GM18505 (cell line): ENCODE measurements at regions not wholly inside any gene's neighbourhood (a gene's known extent, or its start where the extent isn't known, plus 50 kb on each side); places are given as distances from the start of the nearest gene placed in this dataset.

Experiments used
- ATAC-seq: cut with Tn5 transposase; IDR thresholded peaks from one replicate; pipeline ENCODE4 v1.9.1; 2021; ENCODE audit not compliant: unreplicated experiment
- POLR2A ChIP-seq: IDR thresholded peaks from 4 replicates; pipeline ENCODE4 v1.6.1; 2011; ENCODE audit warnings: borderline replicate concordance; ENCODE audit not compliant: insufficient read depth, insufficient read length; ENCODE audit errors: extremely low read depth

DNA sequence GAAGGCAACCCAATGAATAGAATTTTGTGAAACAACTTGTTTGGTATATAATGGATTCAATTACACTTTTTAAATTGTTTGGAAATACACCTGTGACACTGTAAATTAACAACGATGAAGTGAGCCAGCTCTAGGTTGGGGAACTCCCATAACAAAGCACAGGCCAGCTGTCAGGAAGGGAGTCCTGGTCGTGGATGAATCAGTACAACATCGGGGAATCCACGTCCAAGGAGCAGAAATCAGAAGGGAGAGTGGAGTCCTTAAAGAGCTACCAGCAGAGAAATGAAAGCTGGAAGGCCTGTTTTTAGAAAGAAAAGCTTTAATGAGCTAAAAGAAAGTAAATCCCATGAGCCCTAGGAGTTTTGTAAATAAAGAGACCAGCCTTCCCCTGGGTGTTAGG is 223.1 kb upstream of the SLC35B3 start:
- ATAC-seq: no peak
- no peak for TF ChIP-seq POLR2A

DNA sequence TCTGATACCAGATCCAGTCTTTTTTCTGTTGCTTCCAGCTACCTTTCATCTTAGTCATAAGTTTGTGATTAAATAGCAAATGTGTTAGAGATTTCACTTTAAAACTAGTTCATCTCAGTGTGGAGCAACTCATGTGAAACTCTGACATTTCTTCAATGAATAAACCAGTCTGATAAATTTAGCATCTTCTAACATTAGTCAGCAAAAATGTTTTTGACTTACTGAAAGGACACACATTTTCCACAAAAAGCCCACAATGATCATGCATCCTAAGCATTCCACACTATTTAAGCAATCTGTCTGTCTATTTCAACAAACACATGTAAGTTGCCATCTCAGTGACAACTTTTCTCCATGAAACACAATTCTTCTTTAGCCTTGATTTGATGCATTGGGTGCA is 222.2 kb upstream of the SLC35B3 start:
- no peak for TF ChIP-seq POLR2A
- ATAC-seq: no peak

DNA sequence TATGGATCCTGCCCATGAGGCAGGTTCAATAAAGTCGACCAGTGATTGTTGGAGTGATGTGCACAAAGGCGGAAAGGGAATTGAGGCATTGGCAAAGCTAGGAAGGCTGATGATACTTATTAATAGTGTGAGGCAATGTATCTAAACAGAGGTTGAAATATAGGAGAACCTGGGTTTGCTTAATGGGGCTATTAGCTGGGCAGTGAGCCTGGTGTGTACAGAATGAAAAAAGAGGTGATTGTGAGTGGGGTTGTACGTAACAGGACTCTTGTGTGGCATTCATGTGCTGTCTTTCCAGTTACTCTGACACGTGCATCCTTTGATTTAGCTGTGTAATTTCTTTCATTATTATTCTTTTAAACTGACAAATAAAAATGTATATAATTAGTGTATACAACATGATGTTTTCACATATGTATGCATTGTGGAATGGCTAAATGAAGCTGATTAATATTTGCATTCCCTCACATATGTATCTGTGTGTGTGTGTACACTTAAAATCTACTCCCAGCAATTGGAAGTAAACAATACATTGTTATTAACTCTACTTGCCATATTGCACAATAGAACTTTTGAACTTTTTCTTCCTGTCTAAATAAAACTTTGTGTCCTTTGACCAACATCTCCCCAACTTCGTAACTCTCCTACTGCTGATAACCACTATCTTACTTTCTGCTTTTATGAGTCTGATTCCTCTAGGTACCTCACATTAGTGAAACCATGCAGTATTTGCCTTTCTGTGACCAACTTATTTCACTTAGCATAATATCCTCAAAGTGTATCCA is 220.5 kb upstream of the SLC35B3 start:
- TF ChIP-seq POLR2A: no peak

DNA sequence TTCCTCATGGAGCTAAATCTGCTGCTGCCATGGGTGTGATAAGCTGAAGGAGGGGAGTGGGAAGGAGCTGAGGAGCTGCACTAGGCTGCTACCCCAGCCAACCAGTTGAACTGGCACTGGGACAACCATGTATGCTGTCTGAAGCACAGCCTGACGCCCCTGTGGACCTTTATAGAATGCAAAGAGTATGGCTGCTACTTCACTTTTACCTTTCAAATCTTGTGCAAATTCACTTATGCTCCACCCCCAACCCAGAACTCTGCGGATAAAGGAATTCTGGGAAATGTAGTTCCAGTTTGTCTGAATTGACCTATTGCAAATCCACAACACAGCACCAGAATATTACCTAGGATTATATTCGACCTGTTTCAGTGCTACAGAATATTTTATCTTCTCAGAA is 217.4 kb upstream of the SLC35B3 start:
- TF ChIP-seq POLR2A: no peak
- no peak for ATAC-seq

More for the DNA sequence above, 220.5 kb upstream of the SLC35B3 start:
- no peak for ATAC-seq

DNA sequence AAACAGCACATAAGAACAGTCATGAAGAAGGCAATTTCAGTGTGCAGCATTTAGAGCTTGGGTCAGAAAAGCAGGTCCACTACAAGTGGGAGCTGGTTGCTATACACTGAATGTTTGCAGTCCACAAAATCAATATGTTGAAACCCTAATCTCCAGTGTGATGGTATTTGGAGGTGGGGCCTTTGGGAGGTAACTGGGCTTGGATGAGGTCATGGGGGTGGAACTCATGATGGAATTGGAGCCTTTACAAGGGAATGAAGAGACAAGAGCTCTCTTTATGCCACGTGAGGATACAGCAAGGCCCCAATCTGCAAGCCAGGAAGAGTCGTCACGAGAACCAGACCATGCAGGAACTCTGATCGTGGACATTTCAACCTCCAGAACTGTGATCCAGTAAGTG is 216.7 kb upstream of the SLC35B3 start:
- ATAC-seq: no peak
- TF ChIP-seq POLR2A: no peak

DNA sequence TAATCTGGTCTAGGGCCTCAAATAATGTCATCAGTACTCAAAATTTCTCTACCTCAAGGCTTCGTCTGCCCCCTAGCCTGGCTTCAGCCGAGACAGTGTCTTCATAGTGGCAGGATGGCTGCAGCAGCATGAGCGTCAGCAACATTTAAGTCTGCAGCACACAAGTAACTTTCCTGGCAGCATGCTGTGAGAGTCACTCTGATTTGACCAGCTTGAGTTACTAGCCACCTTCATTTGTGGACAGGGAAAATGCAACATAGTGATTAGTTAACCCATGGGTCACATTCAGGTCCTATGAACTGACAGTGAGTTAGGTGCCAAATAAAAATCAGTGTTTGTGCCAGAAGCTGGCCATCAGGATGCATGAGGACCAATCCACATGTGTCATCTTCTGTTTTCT is 209.9 kb upstream of the SLC35B3 start:
- TF ChIP-seq POLR2A: no peak
- no peak for ATAC-seq

DNA sequence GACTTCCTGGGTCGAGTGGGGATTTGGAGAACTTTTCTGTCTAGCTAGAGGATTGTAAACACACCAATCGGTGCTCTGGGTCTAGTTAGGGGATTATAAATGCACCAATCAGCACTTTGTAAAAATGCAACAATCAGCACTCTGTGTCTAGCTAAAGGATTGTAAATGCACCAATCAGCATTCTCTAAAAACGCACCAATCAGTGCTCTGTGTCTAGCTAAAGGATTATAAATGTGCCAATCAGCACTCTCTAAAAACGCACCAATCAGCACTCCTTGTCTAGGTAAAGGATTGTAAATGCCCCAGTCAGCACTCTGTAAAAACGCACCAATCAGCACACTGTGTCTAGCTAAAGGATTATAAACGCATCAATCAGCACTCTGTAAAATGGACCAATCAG is 209.0 kb upstream of the SLC35B3 start:
- no peak for TF ChIP-seq POLR2A
- no peak for ATAC-seq

DNA sequence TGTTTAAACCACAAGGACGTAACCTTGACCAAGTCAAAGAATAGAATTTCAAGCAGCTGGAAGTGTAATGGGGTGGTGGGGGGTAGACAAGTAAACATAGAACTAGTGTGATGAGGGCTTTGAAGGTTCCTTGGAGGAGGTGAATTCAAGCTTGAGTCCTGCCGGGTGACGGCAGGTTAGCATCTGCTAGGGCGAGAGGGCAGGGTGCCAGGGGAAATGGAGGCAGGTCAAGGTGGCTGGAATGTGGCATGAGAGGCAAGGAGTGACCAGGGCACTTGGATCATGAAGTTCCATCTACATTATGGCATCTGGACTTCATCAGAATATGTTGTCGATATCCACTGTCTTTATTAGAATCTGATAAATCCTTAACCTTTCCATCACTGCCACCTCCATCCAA is 207.5 kb upstream of the SLC35B3 start:
- TF ChIP-seq POLR2A: no peak
- ATAC-seq: no peak

DNA sequence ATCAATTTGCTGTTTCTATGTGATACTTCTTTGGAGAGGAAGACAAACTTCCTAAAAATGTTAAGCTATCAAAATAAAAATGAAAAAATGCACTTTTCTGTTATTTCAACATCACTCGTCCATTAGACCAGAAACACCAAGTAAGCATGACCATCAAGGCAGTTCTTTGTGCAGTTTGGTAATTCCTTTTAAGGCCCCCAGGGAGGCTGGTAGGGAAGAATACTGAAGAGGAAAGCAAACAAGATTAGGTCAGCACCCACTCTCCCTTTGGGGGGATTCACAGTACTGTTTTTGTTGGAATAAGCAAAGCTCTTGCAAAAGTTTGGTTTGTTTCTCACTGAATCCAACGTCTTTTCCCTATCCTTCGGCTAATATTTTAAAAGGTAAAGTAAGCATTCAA is 206.8 kb upstream of the SLC35B3 start:
- ATAC-seq: no peak
- no peak for TF ChIP-seq POLR2A

DNA sequence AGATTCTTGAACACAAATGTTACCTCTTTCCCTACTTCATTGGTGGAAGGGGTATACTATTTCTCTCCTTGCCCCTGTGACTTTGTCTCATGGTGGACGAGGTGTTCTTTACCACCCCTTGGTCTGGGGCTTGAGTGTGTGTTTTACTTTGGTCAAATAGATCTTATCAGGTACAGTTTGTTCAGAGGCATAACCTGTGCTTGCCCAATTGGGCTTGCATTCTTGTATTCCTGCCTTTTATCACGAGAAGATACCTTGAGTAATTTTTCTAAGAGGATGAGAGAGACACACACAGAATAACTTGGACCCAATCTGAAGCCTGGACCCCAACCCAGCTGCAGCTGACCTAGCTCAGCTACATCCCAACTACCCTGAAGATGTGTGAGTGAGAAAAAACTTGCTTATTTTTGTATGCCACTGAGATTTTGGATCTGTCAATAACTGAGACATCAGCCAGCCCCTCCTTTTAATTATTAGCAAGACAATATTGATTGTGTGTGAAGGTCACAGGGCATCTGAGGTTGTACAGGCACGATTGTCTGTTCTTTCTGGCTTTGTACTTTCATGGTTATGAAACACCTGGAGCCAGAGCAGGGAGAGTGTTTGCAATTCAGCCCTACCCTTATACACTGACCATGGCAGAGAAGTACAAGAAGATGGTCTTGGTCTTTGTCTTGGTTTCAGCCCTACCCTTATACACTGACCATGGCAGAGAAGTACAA is 204.7 kb upstream of the SLC35B3 start:
- TF ChIP-seq POLR2A: no peak
- no peak for ATAC-seq

DNA sequence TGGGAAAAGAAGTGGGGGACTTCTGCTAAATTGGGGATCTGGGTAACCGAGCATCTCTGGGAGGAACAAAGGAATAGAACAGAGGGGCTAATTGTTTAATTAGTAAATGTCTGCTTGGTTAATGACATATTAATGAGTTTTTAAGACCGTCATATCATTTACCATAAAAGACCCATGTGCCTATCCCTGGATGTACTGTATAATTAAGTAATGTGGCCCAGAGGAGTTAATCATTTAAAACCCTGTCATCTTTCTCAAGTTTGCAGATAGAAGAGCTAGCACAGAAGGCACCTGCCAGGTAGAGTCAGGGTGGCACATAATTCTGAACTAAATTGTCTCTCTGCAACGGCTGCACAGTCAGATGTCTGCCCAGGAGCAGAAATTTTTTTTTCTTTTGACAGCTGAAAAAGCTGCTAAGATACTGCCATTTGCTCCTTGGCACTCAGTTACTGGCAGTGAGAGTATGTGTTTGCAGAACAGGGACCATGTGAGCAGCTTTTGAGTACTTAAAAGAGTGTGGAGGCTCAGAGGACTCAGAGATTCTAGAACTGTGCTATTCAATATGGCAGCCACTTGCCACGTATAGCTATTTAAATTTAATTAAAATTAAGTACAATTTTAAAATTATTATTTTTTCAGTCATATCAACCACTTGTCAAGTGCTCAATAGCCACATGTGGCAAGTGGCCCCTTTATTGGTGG is 202.7 kb upstream of the SLC35B3 start:
- no peak for ATAC-seq
- no peak for TF ChIP-seq POLR2A

DNA sequence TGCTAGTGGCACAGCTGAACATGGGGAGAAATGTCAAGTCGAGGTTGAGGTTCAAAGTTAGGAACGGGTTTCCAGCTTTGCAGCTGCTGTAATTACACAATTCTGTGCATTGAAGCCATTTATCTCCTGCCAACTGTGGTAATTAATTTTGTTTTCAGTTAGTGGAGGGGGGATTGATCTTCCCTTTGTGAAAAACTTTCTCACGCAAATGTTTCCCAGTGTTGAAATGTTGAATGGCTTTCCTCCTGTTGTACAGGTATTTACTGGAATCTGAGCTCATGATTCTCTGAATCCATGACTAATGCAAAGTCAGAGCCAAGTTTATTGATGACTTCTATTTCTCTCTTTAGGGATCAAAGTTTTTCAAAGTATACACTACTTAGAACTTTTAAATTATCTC is 198.4 kb upstream of the SLC35B3 start:
- ATAC-seq: no peak
- no peak for TF ChIP-seq POLR2A

DNA sequence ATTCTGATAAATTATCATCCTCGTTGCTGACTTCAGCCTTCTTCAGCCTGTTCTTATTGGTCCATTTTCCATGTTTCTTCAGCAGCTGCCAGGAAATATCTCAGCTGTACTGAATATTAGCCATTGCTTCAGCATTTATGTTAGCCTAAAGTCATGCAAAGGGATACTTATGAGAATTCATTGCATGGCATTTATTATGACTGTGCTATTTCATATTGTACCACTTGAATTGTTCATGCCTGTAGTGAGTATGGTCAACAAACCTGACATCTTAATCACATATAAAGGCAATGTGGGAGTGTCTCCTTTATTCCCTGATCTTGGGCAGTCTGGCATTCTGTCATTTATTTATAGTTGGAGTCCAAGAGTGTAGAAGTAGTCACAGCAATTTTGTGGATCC is 193.4 kb upstream of the SLC35B3 start:
- ATAC-seq: no peak
- no peak for TF ChIP-seq POLR2A

DNA sequence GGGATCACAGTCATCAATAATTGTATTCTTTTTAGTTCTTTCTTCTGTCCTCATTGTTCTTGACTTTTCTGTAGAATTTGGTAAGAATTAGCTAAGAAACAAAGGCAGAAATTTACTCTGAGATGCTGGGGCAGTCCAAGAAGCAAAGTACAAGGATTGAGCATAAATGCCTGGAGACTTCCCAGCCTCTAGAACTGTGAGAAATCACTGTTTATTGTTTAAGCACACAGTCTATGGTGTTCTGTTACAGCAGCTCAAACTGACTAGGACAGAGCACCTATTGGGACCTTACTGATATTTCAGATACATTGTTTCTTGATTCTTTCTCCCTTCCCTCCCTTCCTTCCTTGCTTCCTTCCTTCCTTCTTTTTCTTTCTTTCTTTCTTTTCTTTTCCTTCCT is 192.7 kb upstream of the SLC35B3 start:
- ATAC-seq: no peak
- no peak for TF ChIP-seq POLR2A

DNA sequence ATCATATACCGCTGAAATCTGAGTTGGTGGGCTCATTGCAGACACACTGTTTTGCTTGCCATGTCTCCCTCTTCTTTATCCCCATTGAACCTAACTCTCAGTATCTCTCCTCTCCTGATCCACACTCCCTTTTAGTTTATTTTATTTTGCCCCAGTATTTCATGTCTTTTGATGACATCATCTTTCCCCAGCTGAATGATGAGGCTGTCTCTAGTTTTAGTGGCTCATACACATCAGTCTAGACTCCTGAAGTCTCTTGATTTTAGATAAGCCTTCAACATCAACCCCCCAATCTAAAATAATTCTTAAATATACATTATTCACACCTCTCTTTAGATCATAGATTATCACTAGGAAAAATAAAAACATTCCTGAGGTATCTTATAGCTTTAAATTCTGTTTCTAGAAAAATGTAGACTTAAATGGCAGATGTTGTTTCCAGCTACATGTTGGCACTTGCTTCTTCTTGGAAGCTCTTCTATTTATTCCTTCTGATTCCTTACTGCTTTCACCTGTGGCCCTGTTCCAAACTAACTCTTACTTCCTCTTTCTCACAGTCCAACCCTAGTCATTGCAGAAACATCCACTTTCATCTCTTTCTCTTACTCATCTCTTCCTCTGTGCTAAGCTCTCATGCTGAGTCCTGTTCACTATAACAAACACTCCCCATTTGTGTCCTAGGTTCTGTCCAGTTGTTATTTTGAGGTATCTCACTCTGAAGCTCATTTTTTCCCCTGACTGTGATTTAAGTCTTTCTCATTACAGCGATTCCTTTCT is 191.9 kb upstream of the SLC35B3 start:
- peak; percentile 83 for ATAC-seq
- no peak for TF ChIP-seq POLR2A
